WI38 (cell line): ENCODE measurements at regions not wholly inside any gene's neighbourhood (a gene's known extent, or its start where the extent isn't known, plus 50 kb on each side); places are given as distances from the start of the nearest gene placed in this dataset.

Experiments
- H3K4me3 ChIP-seq: 2 replicates; pipeline ENCODE4 v1.5.1; 2011; ENCODE audit warnings: low read depth, mild to moderate bottlenecking, control low read depth, low read length
- TF ChIP-seq, protein P1 (sequence below): IDR thresholded peaks from 2 replicates; pipeline ENCODE4 v1.5.1; 2012; ENCODE audit warnings: low read depth, mild to moderate bottlenecking, control low read depth, low read length

DNA sequence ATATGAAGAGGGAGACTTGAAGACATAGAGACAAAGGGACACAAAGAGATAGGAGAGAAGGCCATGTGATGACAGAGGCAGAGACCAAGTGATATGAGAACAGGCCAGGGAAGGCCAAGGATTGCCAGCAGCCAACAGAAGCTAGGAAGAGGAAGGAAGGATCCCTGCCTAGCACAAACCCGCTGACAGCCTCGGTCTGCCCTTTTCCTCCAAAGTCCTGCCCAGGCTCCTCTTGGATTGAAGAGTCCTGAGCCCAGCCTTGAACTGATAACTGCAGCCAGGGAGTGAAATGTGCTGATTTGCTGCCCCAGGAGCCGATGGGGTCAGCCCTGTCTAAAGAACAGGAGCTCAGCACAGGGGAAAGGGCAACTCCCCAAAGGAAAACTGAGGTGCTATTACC is 76.6 kb downstream of the MCFD2 start:
- TF ChIP-seq, protein P1, sequence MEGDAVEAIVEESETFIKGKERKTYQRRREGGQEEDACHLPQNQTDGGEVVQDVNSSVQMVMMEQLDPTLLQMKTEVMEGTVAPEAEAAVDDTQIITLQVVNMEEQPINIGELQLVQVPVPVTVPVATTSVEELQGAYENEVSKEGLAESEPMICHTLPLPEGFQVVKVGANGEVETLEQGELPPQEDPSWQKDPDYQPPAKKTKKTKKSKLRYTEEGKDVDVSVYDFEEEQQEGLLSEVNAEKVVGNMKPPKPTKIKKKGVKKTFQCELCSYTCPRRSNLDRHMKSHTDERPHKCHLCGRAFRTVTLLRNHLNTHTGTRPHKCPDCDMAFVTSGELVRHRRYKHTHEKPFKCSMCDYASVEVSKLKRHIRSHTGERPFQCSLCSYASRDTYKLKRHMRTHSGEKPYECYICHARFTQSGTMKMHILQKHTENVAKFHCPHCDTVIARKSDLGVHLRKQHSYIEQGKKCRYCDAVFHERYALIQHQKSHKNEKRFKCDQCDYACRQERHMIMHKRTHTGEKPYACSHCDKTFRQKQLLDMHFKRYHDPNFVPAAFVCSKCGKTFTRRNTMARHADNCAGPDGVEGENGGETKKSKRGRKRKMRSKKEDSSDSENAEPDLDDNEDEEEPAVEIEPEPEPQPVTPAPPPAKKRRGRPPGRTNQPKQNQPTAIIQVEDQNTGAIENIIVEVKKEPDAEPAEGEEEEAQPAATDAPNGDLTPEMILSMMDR = no peak
- H3K4me3 ChIP-seq = no peak overlapping the region

DNA sequence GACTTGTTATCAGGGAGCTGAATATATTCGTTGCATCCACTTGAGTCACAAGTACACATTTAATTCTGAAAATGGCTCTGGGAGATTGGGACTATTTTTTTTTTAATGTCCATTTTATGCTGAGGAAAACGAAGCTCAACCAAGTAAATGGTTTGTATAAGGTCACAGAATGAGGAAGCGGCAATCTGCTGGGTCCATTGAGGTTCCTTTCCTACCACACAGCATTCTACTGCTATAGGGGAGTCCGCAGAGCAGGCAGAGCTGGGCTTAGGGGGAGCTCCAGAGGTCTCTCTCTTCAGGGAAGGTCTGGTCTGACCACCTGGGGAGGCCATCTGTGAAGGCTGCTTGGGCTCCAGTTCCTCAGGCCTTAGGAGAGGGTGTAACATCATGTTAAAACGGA is 77.9 kb downstream of the MCFD2 start:
- no peak overlapping the region for H3K4me3 ChIP-seq
- TF ChIP-seq, protein P1 = no peak

DNA sequence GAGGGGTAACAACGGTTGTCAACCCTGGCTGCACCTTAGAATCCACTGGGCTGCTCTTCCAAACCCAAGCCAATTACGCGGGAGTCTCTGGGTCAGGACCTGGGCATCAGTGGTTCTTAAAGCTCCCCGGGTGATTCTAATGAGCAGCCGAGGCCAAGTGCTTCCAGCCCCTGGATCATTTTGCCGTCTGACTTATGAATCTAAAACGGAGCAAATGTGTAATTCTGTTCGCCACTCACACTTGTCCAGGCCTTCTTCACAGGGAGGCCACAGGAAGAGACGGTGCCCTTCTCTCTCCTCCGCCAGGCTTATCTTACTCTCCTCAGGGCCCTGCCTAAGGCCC is 78.5 kb downstream of the MCFD2 start:
- H3K4me3 ChIP-seq = no peak overlapping the region
- TF ChIP-seq, protein P1 = no peak

DNA sequence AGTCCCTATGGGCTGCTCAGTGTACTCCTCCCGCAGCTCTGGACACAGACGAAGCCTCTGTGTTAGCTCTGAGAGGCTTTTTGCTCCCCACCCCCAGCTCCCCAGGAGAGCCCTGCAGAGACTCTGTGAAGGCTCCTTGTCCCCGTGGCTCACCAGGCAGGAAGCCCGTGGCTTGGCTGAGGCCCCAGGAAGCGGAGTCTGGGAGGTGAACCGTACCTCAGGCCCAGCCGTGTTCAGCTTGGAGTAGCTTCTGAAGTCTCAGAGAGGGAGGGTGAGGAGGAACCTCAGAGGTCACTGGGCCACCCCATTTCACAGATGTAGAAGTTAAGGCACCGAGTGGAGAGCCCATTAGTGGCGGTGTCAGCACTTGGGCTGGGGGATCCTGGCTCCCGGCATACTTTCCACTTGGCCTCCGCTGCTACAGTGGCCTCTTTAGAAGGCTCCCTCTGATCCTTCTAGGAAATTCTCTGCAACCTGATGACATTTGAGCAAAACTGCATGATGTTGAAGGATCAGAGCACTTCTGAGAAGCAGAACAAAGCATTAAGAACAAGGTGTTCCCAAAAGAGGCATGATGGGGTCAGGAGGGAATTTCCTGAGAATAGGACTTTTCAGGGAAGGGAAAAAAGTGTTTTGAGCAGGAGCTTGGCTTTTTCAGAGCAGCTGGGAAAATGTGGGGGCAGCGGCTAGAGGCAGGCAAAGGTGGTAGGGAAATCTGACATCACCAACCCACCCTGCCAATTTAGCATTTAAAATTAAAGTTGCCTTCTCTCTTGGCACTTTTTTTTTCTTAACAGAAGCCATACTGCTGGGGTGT is 79.1 kb downstream of the MCFD2 start:
- H3K4me3 ChIP-seq = no peak overlapping the region
- TF ChIP-seq, protein P1 = no peak

DNA sequence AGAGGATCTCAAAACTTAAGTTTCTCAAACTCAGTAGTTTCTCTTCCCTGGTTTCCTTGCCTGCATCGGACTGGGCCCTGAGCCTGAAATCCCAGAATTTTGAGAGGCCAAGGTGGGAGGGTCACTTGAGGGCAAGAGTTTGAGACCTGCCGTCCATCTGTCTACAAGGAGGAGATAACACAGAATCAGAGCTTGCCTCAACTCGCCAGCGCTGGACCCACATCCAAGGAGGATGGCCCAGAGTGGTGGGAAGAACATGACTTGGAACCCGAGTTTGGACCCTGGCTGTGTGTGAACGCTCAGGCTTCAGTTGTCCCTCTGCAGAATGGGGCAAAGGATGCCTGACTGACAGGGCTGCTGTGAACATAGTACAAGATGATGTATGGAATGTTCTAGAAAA is 80.1 kb downstream of the MCFD2 start:
- TF ChIP-seq, protein P1 = no peak

DNA sequence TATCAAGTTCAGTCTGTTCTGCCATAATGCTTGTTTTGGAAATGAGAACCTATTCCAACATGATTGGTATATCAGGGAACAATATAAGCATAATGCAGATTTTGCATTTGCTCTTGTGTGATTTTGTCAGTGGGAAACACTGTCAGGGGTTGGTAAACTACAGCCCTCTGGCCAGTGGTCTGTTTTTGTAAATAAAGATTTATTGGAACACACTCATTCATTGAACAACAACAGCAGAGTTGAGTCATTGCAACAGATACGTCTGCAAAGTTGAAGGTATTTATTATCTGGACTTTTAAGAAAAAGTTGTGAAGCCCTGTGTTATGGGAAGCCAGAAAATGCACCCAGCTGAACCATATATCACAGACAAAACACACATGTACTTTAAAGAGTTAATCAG is 83.1 kb downstream of the MCFD2 start:
- TF ChIP-seq, protein P1 = no peak
- H3K4me3 ChIP-seq = no peak overlapping the region

More for the DNA sequence above, 80.1 kb downstream of the MCFD2 start:
- no peak overlapping the region for H3K4me3 ChIP-seq

DNA sequence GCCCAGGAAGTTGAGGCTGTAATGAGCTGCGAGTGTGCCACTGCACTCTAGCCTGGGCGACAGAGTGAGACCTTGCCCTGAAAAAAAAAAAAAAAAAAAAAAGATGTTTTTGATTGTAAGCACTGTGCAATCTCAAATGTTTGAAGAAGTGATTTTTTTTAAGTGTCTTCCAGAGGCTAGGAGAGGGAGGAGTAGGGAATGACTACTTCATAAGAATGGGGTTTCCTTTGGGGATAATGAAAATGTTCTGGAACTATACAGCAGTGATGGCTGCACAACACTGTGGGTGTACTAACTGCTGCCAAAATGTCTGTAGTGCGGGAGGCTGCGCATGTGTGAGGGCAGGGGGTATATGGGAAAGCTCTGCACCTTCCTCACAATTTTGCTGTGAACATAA is 83.7 kb downstream of the MCFD2 start:
- TF ChIP-seq, protein P1 = no peak
- H3K4me3 ChIP-seq = no peak overlapping the region
